C4-2B (cell line): ENCODE measurements at regions not wholly inside any gene's neighbourhood (a gene's known extent, or its start where the extent isn't known, plus 50 kb on each side); places are given as distances from the start of the nearest gene placed in this dataset.

Experiments used
- H3K27ac ChIP-seq: fragments of 450-650 bp; 2 replicates; pipeline ENCODE4 v1.5.1; 2017
- ZFX ChIP-seq: fragments of 450-650 bp; IDR thresholded peaks from 2 replicates; pipeline ENCODE4 v1.6.1; 2017
- TF ChIP-seq, protein P1 (sequence below): fragments of 450-650 bp; conservative IDR thresholded peaks from 2 replicates; pipeline ENCODE4 v1.5.1; 2017; ENCODE audit warnings: mild to moderate bottlenecking

DNA sequence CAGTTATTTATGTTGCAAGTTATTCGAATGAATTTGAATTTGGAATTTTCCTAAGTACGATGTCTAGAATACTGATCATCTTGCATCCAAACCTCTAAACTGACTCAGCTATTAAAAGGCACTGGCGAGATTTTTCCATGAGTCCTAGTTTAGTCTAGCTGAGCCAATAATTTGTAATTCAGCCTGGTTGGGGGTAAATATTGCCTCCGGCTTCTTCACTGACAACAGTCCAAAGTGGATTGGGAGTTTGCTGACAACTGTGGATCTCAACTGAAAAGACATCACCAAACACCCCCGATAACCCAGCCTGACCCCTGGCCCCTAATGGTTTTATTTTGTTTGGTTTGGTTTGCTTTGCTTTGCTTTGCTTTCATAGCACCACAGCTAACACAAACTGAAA is 189.8 kb upstream of the DAPK1 start:
- TF ChIP-seq ZFX: no peak
- TF ChIP-seq, protein P1, sequence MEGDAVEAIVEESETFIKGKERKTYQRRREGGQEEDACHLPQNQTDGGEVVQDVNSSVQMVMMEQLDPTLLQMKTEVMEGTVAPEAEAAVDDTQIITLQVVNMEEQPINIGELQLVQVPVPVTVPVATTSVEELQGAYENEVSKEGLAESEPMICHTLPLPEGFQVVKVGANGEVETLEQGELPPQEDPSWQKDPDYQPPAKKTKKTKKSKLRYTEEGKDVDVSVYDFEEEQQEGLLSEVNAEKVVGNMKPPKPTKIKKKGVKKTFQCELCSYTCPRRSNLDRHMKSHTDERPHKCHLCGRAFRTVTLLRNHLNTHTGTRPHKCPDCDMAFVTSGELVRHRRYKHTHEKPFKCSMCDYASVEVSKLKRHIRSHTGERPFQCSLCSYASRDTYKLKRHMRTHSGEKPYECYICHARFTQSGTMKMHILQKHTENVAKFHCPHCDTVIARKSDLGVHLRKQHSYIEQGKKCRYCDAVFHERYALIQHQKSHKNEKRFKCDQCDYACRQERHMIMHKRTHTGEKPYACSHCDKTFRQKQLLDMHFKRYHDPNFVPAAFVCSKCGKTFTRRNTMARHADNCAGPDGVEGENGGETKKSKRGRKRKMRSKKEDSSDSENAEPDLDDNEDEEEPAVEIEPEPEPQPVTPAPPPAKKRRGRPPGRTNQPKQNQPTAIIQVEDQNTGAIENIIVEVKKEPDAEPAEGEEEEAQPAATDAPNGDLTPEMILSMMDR: no peak
- H3K27ac ChIP-seq: no peak overlapping the region

DNA sequence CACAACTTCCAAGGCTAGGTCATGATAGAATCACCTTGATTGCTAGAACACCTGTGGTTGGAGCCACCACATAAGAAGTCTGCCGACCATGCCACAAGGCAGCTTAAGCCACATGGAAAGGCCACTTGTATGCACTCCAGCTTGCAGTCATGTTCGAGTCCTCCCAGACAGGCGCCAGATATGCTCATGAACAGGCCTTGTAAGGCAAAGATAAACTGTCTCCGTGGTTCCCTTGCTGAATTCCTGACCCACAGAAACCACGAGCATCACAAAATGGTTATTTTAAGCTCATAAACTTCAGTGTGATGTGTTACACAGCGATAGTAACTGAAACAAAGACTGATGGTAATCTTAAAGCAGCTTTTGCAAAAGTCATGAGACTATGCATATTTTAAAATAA is 188.4 kb upstream of the DAPK1 start:
- H3K27ac ChIP-seq: no peak overlapping the region
- no peak for TF ChIP-seq ZFX
- TF ChIP-seq, protein P1: no peak

DNA sequence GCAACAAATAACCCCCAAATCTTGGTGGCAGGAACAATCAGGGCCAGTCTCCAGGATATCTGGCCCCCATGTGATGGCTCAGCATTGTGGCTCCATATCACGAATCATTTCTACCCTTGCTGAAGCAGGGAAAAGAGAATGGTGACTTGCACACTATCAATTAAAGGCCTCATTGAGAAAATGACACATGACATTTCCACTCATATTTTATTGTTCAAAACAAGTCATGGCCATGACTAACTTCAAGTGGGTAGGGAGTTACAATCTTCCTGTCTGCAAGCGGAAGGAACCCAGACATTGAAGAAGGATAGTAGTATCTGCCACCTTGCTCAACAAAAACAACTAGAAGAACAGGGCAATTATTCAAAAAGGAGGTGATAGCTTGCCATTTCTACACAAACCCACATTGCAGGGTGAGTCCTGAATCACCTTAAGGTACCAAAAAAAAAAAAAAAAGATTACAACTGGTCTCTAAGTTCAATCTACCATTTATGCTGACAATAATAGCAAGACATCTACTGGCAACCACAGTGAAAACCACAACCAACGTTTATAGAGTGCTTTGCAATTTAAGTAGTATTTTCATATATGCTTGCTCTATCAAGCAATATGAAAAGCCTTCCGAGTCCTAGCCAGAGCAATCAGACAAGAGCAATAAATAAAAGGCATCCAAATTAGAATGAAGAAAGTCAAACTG is 186.7 kb upstream of the DAPK1 start:
- H3K27ac ChIP-seq: no peak overlapping the region
- TF ChIP-seq, protein P1: no peak
- TF ChIP-seq ZFX: no peak

DNA sequence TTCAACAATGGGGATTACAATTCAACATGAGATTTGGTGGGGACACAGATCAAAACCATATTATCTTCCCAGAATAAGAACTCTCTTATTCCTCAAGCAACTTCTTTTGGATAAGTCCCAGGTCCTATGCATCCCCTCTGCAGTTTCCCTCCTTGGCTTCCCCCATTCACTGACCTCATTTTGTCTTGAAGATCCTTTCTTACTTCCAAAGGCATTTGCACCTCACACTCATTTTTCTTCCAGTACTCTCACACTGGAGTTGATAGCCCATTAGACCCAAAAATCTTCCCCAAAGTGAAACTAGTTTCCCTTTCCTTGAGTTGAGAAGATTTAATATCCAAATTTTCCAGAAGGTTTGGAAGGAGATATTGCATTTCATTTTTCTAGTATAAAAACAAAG is 178.0 kb upstream of the DAPK1 start:
- TF ChIP-seq, protein P1: no peak
- TF ChIP-seq ZFX: no peak
- H3K27ac ChIP-seq: no peak overlapping the region

DNA sequence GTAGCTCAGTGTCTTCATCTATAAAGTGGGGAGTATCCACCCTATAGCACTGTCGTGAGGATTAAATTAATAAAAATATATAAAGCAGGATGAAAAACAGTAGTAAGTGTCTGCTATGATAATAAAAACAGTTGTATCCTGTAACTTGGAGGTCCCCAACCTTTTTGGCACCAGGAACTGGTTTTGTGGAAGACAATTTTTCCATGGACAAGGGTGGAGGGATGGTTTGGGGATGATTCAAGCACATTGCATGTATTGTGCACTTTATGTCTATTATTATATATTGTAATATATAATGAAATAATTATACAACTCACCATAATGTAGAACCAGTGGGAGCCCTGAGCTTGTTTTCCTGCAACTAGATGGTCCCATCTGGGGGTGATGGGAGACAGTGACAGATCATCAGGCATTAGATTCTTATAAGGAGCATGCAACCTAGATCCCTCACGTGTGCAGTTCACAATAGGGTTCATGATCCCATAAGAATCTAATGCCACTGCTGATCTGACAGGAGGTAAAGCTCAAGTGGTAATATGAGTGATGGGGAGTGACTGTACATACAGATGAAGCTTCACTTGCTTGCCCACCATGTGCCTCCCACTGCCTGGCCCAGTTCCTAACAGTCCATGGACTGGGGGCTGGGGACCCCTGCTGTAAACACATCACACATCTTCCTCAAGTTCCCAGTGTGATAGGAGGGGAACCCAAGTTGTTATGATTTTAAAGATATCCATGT is 177.4 kb upstream of the DAPK1 start:
- no peak for TF ChIP-seq ZFX
- TF ChIP-seq, protein P1: no peak
- no peak overlapping the region for H3K27ac ChIP-seq

DNA sequence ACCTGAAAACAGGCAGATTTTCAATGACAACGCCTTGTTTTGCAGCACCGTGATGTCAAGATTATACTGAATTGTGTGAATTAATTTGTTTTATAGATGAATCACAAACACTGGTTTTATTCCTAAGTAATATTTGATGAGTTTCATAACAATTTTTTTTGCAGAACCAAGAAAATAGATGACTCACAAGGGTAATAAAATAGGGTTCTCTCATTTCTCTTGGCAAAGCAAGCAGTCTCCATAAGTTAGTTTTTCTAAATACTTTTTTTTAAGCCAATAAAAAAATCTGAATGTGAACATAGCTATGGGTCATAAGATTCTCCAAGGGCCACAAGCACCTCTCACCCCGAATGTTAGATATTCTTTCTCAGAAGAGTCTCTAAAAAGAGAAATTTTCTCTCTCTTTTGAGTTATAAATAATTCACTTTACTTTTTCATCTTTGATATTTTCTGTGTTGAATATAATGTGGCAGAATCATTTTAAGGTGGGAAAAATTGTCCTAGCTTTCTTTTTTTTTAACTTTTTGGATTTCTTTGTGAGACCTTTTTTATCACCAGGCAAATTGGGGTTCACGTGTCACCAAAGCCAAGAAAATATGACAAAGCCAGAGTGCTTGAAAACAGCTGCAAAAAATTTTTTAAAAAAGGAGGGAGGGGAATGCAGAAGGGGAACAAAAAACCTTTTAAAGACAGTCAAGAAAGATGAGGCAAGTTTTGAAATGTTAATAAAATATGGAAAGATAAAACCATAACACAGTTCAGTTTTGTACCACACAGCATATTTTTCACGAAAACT is 174.6 kb upstream of the DAPK1 start:
- TF ChIP-seq, protein P1: no peak
- TF ChIP-seq ZFX: no peak
- H3K27ac ChIP-seq: no peak overlapping the region

DNA sequence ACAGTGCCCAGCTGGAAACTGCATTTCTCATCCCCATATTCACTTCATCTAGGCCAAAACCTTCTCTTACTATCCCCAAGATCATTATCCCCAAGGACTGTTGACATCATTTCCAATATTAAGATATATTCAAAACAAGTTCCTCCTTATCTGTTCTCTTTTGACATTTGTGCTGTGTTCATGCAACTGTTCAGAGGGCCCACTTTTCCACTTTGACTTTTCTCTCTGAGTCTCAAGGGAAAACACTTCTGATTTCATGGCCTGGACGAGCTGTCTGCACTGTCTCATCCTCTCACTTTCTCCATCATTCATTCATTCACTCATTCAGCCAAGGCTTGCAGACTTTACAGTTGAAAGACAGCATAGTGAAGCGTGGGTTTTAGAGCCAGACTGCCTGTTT is 173.7 kb upstream of the DAPK1 start:
- H3K27ac ChIP-seq: no peak overlapping the region
- TF ChIP-seq, protein P1: no peak
- no peak for TF ChIP-seq ZFX
